ENCODE measurements at regions not wholly inside any gene's neighbourhood (a gene's known extent, or its start where the extent isn't known, plus 50 kb on each side); places are given as distances from the start of the nearest gene placed in this dataset.

- DNase-seq = no peak
Measured at GRCh38 chr19:28024920-28025319, 1188.0 kb downstream of the UQCRFS1 start.

DNA sequence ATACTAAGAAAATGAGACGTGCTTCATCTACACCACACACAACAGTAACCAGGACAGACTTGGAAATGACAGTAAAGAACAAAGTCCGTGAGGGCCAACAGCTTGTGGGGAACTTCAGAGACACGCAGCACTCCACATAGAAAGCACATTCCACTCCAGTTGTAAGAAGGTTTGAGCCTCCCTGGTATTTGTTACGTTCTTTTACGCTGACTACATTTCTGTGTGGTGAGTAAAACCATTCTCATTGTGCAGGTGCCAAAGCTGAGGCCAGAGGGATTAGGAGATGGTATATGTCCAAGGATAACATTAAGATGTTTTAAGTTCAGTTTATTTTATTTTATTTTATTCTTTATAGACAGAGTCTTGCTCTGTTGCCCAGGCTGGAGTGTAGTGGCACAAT, 1189.9 kb downstream of the UQCRFS1 start:
- no peak for DNase-seq

DNA sequence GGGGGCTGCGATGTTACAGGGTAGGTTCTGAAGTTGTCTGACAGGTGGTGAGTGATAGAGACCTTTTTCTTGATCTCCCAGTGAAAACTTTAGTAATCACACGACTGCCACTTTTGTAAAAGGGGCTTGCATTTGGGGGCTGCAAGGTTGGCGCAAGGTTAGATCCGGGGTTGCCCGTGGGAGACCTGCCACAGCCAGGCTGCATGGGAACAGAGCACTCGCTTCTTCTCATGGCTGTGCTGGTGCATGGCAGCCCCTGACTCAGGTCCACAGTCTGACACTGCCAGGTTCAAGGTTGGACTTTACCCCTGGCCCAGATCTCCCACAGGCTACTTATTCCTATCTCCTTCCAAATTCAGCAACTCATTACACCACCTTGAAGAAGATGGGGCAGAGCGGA, 1190.4 kb downstream of the UQCRFS1 start:
- no peak for DNase-seq

DNA sequence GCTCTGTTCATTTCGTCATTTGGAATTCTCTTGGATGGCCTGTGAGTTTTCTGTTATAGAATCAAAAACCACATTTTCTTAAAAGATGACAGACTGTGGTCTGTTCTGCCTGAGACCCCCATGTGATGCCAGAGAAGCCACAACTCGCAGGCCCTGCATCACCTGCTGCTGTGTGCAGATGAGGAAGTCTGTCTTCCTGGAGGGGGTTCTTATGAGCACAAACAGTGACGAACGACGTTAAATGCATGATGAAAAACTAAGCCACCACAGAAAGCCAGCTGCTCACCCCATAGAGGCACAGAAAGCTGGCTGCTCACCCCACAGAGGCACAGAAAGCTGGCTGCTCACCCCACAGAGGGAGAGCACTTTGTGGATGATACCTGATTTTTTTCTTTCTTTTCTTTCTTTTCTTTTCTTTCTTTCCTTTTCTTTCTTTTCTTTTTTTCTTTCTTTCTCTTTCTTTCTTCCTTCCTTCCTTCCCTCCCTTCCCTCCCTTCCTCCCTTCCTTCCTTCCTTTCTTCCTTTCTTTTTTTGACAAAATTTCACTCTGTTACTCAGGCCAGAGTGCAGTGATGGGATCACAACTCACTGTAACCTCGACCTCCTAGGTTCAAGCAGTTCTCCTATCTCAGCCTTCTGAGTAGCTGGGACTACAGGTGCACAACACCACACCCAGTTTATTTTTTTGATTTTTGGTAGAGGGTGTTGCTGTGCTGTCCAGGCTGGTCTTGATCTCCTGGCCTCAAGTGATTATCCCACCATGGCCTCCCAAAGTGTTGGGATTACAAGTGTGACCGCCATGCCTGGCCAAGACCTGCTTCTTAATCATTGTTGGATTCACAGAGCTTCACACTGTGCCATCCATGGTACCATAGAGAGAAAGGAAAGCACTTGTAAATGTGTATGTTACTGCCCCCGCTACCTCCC, 1191.4 kb downstream of the UQCRFS1 start:
- no peak for DNase-seq

GRCh38 chr19:28020619-28021258, 1192.2 kb downstream of the UQCRFS1 start:
- DNase-seq = no peak

GRCh38 chr19:28019901-28020300, 1193.0 kb downstream of the UQCRFS1 start:
- DNase-seq = no peak

DNA sequence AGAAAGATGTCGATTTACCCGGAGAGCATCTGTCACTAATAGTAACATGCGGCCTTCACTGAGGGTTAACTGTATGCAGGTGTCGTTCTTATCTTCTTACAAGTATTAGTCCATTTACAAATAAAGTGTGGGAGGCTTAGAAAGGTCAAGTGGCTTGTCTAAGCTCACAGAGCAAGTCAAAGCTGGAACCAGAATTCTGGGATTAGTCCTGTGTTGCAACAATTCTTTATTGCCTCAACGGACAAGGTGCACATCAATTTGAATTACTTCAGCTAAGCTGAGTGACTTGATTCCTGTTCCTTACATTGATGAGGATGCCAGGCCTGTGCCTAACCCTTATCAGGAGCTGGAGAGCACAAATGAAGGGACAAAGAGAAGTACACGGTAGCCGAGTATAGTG, 1193.6 kb downstream of the UQCRFS1 start:
- DNase-seq = no peak

GRCh38 chr19:28018499-28018898, 1194.5 kb downstream of the UQCRFS1 start:
- DNase-seq = no peak

DNA sequence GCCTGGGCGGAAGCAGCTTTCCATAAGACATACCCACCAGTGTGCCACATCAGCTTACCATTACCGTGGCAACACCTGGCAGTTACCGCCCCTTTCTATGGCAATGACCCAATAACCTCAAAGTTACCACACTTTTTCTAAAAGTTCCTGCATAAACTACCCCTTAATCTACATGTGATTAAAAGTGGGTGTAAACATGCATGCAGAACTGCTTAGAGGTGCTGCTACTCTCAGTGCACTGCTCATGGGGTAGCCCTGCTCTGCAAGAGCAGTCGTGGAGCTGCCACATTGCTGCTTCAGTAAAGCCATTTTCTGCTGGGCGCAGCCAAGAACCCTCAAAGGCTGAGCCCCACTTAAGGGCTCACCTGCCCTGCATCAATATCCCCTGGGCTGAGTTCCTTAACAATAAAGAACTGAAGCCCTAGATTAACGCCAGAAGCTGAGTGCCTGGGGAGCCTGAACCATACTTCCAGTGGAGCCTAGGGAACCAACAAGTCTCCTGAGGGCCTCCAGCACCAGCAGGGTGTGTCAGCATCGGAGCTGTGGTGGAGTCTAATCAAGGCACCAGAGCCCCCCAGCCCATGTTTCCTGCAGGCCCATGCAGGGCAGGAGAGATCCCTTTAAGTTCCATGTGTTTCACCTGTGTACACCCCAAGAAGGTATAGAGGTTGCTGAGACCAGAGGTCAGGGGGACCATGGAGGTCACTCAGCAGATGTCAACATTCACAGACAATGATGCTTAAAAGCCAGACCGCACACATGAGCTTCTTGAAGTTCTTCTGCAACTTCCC, 1198.1 kb downstream of the UQCRFS1 start:
- DNase-seq = no peak

GRCh38 chr19:28012361-28012760, 1200.6 kb downstream of the UQCRFS1 start:
- DNase-seq = no peak

DNA sequence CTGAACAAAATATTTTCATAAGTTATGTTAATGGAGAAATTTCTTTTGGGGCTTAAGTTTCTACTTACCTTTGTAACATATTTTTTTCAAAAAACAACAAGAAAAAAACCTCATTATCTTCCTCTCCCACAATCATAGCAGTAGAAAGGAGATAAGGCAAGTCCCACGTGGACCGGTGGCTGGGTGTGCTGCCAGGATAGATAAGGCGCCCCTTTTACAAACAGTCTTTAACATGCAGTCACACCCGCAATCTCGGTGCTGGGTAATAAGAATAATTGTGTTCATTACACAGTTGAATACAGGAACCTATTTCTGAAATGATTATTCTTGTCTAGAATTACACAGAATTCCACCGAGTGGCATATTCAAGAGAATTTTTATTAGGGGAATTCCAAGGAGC, 1202.3 kb downstream of the UQCRFS1 start:
- DNase-seq = no peak

- no peak for DNase-seq
Measured at GRCh38 chr19:28009696-28010095, 1203.3 kb downstream of the UQCRFS1 start.

DNA sequence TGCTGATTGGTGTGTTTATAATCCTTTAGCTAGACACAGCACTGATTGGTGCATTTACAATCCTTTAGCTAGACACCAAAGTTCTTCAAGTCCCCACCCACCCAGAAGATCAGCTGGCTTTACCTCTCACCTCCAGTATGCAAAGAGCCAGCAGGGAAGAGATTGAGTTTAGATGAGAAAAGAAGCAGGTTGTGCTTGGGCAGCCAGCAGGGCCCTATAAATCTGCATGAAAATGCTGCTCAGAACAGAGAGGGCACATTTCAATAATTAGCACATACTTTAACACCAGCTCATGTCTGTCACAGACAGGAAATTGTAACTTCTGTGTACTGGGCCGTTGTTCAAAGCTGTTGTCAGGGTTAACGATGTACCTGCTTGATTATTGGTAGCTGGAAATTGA, 1204.3 kb downstream of the UQCRFS1 start:
- no peak for DNase-seq

DNA sequence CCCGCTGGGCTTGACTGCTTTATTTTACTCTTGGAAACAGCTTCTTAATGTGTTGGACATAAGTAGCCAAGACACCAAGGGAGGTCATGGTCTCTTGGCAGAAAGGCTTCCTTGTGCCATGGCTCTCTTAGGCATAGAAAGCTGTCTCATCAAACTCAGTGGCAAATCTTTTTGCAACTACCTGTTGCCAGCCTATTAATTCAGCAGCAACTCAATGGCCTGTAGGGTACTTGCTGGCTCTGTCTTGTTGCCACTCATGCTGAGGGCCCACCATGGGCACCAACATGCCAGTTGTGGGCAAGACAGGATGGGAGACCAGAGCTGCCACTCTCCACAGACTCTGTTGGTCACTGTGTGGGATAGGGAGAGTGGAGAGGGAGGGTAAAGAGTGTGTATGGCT, 1209.4 kb downstream of the UQCRFS1 start:
- DNase-seq = no peak

- no peak for DNase-seq
Measured at GRCh38 chr19:27997069-27997468, 1215.9 kb downstream of the UQCRFS1 start.

DNA sequence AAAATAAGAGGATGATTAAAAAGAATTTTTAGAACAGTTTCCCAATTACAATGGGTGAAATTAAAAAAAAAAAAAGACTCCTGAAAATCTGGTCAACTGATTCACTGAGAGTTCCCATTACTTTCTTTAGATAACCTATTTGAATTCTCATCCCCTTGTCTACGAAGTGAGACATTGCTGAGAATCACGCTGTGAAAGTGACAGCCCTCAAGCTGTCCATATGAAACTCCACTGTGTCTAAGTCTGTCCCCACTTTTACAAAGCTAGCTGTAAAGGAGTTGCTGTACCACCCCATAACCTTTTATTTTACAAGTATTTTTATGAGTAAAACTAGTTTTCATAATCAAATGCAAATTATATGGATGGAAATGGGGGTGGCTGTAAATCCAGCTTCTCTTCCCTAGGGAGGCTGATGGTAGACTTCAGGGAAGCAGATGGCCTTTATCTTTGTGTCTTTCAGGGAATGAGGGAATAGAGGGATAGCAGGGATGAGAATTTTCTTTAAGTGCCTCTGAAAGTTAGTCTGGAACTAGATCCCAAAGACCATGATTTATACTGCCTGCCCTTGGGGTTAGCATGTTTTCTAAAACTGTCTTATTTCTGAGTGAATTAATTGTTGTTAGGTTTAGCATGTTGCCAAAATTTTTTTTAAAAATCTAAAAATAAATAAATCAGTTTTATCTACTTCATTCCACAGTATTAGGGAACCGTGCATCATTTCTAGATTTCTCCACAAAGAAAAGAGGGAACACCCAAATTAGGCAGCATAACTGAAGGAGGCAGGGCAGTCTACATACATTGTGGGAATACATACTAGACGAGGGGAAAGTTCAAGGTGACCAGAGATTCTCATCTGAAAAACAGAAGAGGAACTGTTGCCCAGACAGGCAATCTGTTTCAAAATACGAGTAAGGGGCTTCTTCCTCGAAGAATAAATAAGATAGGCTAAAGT, 1219.1 kb downstream of the UQCRFS1 start:
- no peak for DNase-seq

GRCh38 chr19:27986299-27986698, 1226.7 kb downstream of the UQCRFS1 start:
- no peak for DNase-seq

DNA sequence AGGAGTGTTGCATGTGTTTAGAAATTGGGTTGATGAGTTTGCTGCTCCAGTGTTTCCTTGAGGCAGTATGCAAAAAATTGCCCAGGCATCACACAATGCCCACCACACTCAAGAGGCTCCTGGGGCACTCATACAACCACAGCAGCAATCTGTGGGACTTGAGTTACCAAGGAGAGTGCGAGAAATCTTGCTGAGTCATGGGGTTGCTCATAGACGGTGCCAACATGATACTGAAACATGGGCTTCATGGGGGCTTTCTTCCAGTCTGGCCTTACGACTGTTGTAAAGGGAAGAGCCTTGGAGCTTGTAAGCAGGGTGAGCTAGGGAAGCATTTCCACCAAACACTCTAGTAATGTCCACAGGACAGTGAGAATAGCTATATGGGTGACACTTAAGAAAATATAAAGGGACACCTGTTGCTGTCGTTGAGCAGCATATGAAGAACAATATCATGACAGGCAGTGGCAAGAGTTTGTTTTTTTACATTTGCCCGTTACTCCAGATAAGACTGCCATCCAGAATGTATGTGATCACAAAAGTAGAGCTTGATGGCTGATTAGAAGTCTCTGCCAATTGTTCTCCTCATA, 1237.4 kb downstream of the UQCRFS1 start:
- DNase-seq = no peak

GRCh38 chr19:27974082-27974513, 1238.9 kb downstream of the UQCRFS1 start:
- peak in 1 of 2 experiments; percentile 0 for DNase-seq

- DNase-seq = no peak
Measured at GRCh38 chr19:27972291-27973040, 1240.5 kb downstream of the UQCRFS1 start.

- no peak for DNase-seq
Measured at GRCh38 chr19:27971869-27972268, 1241.1 kb downstream of the UQCRFS1 start.
